HEK293 (cell line): ENCODE measurements at regions not wholly inside any gene's neighbourhood (a gene's known extent, or its start where the extent isn't known, plus 50 kb on each side); places are given as distances from the start of the nearest gene placed in this dataset.

Source experiments
- CTCF ChIA-PET: fragments of 350-600 bp; formaldehyde crosslinking; extraction: SDS; loops from one replicate; lab custom pipeline; 2021; ENCODE audit warnings: antibody characterized with exemption; lab: Yijun Ruan, JAX
- POLR2A ChIA-PET: fragments of 300-600 bp; formaldehyde crosslinking; extraction: SDS; loops from one replicate; lab custom pipeline; 2020; ENCODE audit warnings: antibody characterized with exemption, inconsistent platforms; lab: Yijun Ruan, JAX
- H3K27ac ChIP-seq: fragments of 200-500 bp; sonication (Bioruptor generic); 2 replicates; pipeline ENCODE4 v1.5.1; 2014; ENCODE audit warnings: low read depth, low read length, control low read depth, inconsistent platforms; ENCODE audit errors: extremely low read depth
- H3K36me3 ChIP-seq, 2 experiments: fragments of 200-500 bp in 1 of 2; sonication (Bioruptor generic) in 1 of 2; 1 replicate in 1 of 2; 2 replicates in 1 of 2; pipeline ENCODE4 v1.5.1; 2014 to 2017; ENCODE audit warnings: inconsistent platforms in 2 of 2, low read length in 2 of 2; ENCODE audit not compliant: control insufficient read depth in 2 of 2, insufficient read depth in 1 of 2
- H3K4me1 ChIP-seq: fragments of 200-500 bp; sonication (Bioruptor generic); 2 replicates; pipeline ENCODE4 v1.5.1; 2014; ENCODE audit warnings: mild to moderate bottlenecking, low read length, inconsistent platforms; ENCODE audit not compliant: control insufficient read depth, insufficient read depth
- H3K4me3 ChIP-seq: 2 replicates; pipeline ENCODE4 v1.5.1; 2011; ENCODE audit warnings: low read depth, mild to moderate bottlenecking, control low read depth, low read length, moderate library complexity
- H3K9me3 ChIP-seq: fragments of 200-500 bp; sonication (Bioruptor generic); 2 replicates; pipeline ENCODE4 v1.5.1; 2014; ENCODE audit warnings: low read depth, low read length, inconsistent platforms; ENCODE audit not compliant: control insufficient read depth, insufficient read depth
- KLF9 ChIP-seq: fragments of 450-650 bp; formaldehyde crosslinking; IDR thresholded peaks from 2 replicates; pipeline ENCODE4 v1.5.1; 2016; ENCODE audit warnings: missing biosample characterization, missing genetic modification characterization, low read depth
- REPIN1 ChIP-seq: fragments of 450-650 bp; formaldehyde crosslinking; IDR thresholded peaks from 2 replicates; pipeline ENCODE4 v1.5.1; 2017; ENCODE audit warnings: missing biosample characterization, missing genetic modification characterization, low read depth
- ZNF10 ChIP-seq: fragments of 450-650 bp; formaldehyde crosslinking; IDR thresholded peaks from 2 replicates; pipeline ENCODE4 v1.5.1; 2017; ENCODE audit warnings: missing biosample characterization, missing genetic modification characterization
- ZNF157 ChIP-seq: fragments of 450-650 bp; formaldehyde crosslinking; IDR thresholded peaks from 2 replicates; pipeline ENCODE4 v1.5.1; 2016; ENCODE audit warnings: missing biosample characterization, missing genetic modification characterization
- ZNF211 ChIP-seq: fragments of 450-650 bp; formaldehyde crosslinking; IDR thresholded peaks from 2 replicates; pipeline ENCODE4 v1.5.1; 2016; ENCODE audit warnings: low read depth, missing biosample characterization, missing genetic modification characterization
- ZNF600 ChIP-seq: fragments of 450-650 bp; formaldehyde crosslinking; IDR thresholded peaks from 2 replicates; pipeline ENCODE4 v1.5.1; 2016; ENCODE audit warnings: missing biosample characterization, missing genetic modification characterization
- ZNF677 ChIP-seq: fragments of 450-650 bp; IDR thresholded peaks from 2 replicates; pipeline ENCODE4 v1.5.0; 2018; ENCODE audit warnings: missing biosample characterization, mild to moderate bottlenecking, missing genetic modification characterization, moderate library complexity
- ZNF785 ChIP-seq: fragments of 450-650 bp; formaldehyde crosslinking; IDR thresholded peaks from 2 replicates; pipeline ENCODE4 v1.5.1; 2016; ENCODE audit warnings: missing biosample characterization, missing genetic modification characterization
- ZXDB ChIP-seq: fragments of 450-650 bp; formaldehyde crosslinking; IDR thresholded peaks from 2 replicates; pipeline ENCODE4 v1.5.1; 2016; ENCODE audit warnings: missing biosample characterization, missing genetic modification characterization
- TF ChIP-seq, protein P1 (sequence below): fragments of 450-650 bp; formaldehyde crosslinking; IDR thresholded peaks from 2 replicates; pipeline ENCODE4 v1.5.1; 2017; ENCODE audit warnings: missing biosample characterization, missing genetic modification characterization
- TF ChIP-seq, protein P2 (sequence below): fragments of 450-650 bp; formaldehyde crosslinking; IDR thresholded peaks from 2 replicates; pipeline ENCODE4 v1.5.1; 2017; ENCODE audit warnings: missing biosample characterization, mild to moderate bottlenecking, missing genetic modification characterization, moderate library complexity
- TF ChIP-seq, protein P3 (sequence below): fragments of 450-650 bp; formaldehyde crosslinking; IDR thresholded peaks from 2 replicates; pipeline ENCODE4 v1.5.1; 2016; ENCODE audit warnings: missing biosample characterization, missing genetic modification characterization
- TF ChIP-seq, protein P4 (sequence below): fragments of 450-650 bp; formaldehyde crosslinking; IDR thresholded peaks from 2 replicates; pipeline ENCODE4 v1.5.1; 2016; ENCODE audit warnings: missing biosample characterization, missing genetic modification characterization
- TF ChIP-seq, protein P5 (sequence below): fragments of 450-650 bp; formaldehyde crosslinking; IDR thresholded peaks from 2 replicates; pipeline ENCODE4 v1.5.1; 2016; ENCODE audit warnings: missing biosample characterization, missing genetic modification characterization

DNA sequence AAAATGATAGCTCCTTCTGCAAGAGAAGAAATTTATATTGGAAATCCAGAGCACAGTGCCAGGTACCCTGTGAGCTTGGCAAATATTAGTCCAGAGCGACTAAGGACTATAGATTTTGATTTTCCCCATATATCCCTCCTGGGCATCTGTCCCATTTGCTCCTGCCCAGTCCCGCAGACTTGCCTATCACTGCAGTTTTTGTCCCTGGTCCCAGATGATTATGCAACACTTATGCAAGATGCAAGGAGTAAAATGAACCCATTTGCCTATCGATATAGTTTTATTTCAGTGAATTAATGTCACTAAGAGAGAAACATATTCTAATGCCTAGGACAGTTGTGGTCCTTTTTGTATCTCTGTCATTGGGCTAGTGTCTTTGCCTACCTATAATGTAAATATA, 215.9 kb upstream of the BMP4 start (continued):
- TF ChIP-seq REPIN1, result no peak

DNA sequence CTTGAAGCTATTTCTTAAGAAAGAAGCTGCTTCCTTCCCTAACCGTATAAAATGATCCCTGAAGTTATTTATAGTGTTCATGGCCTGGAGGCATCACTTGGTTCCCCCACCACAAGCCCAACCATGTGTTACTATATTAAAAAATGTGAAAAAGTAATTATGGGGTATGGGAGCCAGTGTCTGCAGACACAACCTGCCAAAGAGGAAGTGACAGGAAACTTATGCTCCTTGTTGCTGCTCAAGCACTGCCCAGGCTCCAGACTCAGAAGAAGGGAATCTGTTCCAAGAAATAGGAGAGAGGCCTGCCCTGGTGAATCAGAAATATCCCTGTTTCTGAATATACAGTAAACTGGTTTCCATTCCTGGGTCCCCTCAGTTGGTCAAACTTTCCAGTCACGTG, 217.2 kb upstream of the BMP4 start:
- CTCF ChIA-PET, result interaction anchor here (0.5 to 2.6 kb wide), 10 partner anchors 10 to 742 kb away, joined by 3 to 24 read pairs (median 5); no protein-coding TSS in a partner anchor
- no peaks in the 10 kb centered on the region for H3K9me3 ChIP-seq
- POLR2A ChIA-PET, result no interaction called here
- peak overlapping the region; percentile 13; the same call in 1 of the 2 replicates for H3K27ac ChIP-seq
- TF ChIP-seq, protein P1, sequence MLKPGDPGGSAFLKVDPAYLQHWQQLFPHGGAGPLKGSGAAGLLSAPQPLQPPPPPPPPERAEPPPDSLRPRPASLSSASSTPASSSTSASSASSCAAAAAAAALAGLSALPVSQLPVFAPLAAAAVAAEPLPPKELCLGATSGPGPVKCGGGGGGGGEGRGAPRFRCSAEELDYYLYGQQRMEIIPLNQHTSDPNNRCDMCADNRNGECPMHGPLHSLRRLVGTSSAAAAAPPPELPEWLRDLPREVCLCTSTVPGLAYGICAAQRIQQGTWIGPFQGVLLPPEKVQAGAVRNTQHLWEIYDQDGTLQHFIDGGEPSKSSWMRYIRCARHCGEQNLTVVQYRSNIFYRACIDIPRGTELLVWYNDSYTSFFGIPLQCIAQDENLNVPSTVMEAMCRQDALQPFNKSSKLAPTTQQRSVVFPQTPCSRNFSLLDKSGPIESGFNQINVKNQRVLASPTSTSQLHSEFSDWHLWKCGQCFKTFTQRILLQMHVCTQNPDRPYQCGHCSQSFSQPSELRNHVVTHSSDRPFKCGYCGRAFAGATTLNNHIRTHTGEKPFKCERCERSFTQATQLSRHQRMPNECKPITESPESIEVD (tag by site-specific recombination), result no peak
- TF ChIP-seq, protein P2, sequence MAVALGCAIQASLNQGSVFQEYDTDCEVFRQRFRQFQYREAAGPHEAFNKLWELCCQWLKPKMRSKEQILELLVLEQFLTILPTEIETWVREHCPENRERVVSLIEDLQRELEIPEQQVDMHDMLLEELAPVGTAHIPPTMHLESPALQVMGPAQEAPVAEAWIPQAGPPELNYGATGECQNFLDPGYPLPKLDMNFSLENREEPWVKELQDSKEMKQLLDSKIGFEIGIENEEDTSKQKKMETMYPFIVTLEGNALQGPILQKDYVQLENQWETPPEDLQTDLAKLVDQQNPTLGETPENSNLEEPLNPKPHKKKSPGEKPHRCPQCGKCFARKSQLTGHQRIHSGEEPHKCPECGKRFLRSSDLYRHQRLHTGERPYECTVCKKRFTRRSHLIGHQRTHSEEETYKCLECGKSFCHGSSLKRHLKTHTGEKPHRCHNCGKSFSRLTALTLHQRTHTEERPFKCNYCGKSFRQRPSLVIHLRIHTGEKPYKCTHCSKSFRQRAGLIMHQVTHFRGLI, result peak; percentile 69
- H3K4me1 ChIP-seq, result peaks cover 18% of the 10 kb centered on the region
- H3K4me3 ChIP-seq, result no peak overlapping the region
- H3K36me3 ChIP-seq, result no peaks in the 10 kb centered on the region

DNA sequence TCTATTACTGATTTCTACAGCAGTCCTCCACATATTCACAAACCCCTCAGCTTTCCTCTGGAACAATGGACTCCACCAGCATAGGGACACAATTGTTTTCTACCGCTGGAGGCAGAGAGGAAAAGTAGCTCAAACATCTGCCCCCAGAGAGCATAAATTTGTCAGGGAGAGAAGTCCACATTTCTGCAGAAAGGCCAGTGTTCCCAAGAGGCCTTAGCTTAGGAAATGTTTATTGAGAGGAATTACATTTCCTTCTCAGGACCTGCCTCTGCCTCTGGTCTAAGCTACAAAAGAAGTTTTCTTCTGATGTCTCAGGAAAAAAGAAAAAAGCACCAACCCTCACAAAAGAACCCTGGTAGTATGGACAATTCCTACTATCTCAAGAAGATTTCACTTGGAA, 217.8 kb upstream of the BMP4 start:
- TF ChIP-seq, protein P3, sequence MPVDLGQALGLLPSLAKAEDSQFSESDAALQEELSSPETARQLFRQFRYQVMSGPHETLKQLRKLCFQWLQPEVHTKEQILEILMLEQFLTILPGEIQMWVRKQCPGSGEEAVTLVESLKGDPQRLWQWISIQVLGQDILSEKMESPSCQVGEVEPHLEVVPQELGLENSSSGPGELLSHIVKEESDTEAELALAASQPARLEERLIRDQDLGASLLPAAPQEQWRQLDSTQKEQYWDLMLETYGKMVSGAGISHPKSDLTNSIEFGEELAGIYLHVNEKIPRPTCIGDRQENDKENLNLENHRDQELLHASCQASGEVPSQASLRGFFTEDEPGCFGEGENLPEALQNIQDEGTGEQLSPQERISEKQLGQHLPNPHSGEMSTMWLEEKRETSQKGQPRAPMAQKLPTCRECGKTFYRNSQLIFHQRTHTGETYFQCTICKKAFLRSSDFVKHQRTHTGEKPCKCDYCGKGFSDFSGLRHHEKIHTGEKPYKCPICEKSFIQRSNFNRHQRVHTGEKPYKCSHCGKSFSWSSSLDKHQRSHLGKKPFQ (tag by site-specific recombination), result no peak
- TF ChIP-seq ZNF600 (no peak), ZNF157 (tag by site-specific recombination) (no peak), ZNF211 (tag by site-specific recombination) (no peak), ZXDB (no peak), ZNF677 (tag by site-specific recombination) (no peak), ZNF10 (no peak), KLF9 (tag by site-specific recombination) (no peak), ZNF785 (tag by site-specific recombination) (no peak)
- TF ChIP-seq, protein P4, sequence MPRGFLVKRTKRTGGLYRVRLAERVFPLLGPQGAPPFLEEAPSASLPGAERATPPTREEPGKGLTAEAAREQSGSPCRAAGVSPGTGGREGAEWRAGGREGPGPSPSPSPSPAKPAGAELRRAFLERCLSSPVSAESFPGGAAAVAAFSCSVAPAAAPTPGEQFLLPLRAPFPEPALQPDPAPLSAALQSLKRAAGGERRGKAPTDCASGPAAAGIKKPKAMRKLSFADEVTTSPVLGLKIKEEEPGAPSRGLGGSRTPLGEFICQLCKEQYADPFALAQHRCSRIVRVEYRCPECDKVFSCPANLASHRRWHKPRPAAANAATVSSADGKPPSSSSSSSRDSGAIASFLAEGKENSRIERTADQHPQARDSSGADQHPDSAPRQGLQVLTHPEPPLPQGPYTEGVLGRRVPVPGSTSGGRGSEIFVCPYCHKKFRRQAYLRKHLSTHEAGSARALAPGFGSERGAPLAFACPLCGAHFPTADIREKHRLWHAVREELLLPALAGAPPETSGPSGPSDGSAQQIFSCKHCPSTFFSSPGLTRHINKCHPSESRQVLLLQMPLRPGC (tag by site-specific recombination), result no peak
- TF ChIP-seq, protein P5, sequence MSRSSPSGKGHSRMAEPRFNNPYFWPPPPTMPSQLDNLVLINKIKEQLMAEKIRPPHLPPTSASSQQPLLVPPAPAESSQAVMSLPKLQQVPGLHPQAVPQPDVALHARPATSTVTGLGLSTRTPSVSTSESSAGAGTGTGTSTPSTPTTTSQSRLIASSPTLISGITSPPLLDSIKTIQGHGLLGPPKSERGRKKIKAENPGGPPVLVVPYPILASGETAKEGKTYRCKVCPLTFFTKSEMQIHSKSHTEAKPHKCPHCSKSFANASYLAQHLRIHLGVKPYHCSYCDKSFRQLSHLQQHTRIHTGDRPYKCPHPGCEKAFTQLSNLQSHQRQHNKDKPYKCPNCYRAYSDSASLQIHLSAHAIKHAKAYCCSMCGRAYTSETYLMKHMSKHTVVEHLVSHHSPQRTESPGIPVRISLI (tag by site-specific recombination), result no peak
- peak overlapping the region; percentile 13; the same call in 1 of the 2 replicates for H3K27ac ChIP-seq
- H3K9me3 ChIP-seq, result no peaks in the 10 kb centered on the region
- POLR2A ChIA-PET, result no interaction called here
- CTCF ChIA-PET, result interaction anchor here (0.6 to 2.6 kb wide), 16 partner anchors 8 to 743 kb away, joined by 3 to 24 read pairs (median 6); no protein-coding TSS in a partner anchor
- H3K36me3 ChIP-seq, result no peaks in the 10 kb centered on the region
- peaks cover 18% of the 10 kb centered on the region for H3K4me1 ChIP-seq
- no peak overlapping the region for H3K4me3 ChIP-seq
